DMS53 treated with DMSO at 0.1 percent for 48 hours (cell line): ENCODE measurements at regions not wholly inside any gene's neighbourhood (a gene's known extent, or its start where the extent isn't known, plus 50 kb on each side); places are given as distances from the start of the nearest gene placed in this dataset.
A peak's percentile ranks its signal among the peaks of the same experiment; 100 is the strongest.
"Not testable (repeated sequence)": the region's sequence is repeated elsewhere in the genome, so short reads cannot be mapped to it uniquely, and the experiment has no call there.

ENCODE experiments used
- DNase-seq: peaks from one replicate; lab custom pipeline; 2025; ENCODE audit not compliant: unreplicated experiment; lab: John Stamatoyannopoulos, UW

GRCh38 chr13:23947893-23948292 lies 50.6 kb upstream of the C1QTNF9B start:
- no peak for DNase-seq

GRCh38 chr13:23949200-23949599 lies 51.9 kb upstream of the C1QTNF9B start:
- no peak for DNase-seq

GRCh38 chr13:23949736-23950135 lies 52.4 kb upstream of the C1QTNF9B start:
- DNase-seq = no peak

- no peak for DNase-seq
Observed at GRCh38 chr13:23950736-23951510, 53.6 kb upstream of the C1QTNF9B start.

GRCh38 chr13:23952796-23953195 lies 55.5 kb upstream of the C1QTNF9B start:
- DNase-seq = no peak

- no peak for DNase-seq
Observed at GRCh38 chr13:23953860-23954512, 56.7 kb upstream of the C1QTNF9B start.

- no peak for DNase-seq
Observed at GRCh38 chr13:23955064-23955463, 57.8 kb upstream of the C1QTNF9B start.

- no peak for DNase-seq
Observed at GRCh38 chr13:23956106-23956505, 58.8 kb upstream of the C1QTNF9B start.

- no peak for DNase-seq
Observed at GRCh38 chr13:23957981-23958380, 60.7 kb upstream of the C1QTNF9B start.

GRCh38 chr13:23959231-23959862 lies 62.0 kb upstream of the C1QTNF9B start:
- no peak for DNase-seq

- DNase-seq = peak; percentile 63
Observed at GRCh38 chr13:23960566-23961156, 63.4 kb upstream of the C1QTNF9B start.

GRCh38 chr13:23963184-23963931 lies 66.1 kb upstream of the C1QTNF9B start:
- DNase-seq = no peak

- no peak for DNase-seq
Observed at GRCh38 chr13:23963947-23964346, 66.6 kb upstream of the C1QTNF9B start.

- no peak for DNase-seq
Observed at GRCh38 chr13:23965346-23965745, 68.0 kb upstream of the C1QTNF9B start.

- DNase-seq = no peak
Observed at GRCh38 chr13:23966221-23966690, 69.0 kb upstream of the C1QTNF9B start.

GRCh38 chr13:23966691-23967615 lies 69.7 kb upstream of the C1QTNF9B start:
- no peak for DNase-seq

- not testable (repeated sequence) for DNase-seq
Observed at GRCh38 chr13:23967792-23968191, 70.5 kb upstream of the C1QTNF9B start.

GRCh38 chr13:23969647-23970046 lies 72.3 kb upstream of the C1QTNF9B start:
- DNase-seq = peak; percentile 37

GRCh38 chr13:23979361-23980159 lies 82.3 kb upstream of the C1QTNF9B start:
- peak; percentile 64 for DNase-seq
